Loucy (cell line): ENCODE measurements at regions not wholly inside any gene's neighbourhood (a gene's known extent, or its start where the extent isn't known, plus 50 kb on each side); places are given as distances from the start of the nearest gene placed in this dataset.

Experiments used
- H2AFZ ChIP-seq: fragments of 200-600 bp; sonication (generic); 2 replicates; pipeline ENCODE4 v1.6.0; 2016; ENCODE audit warnings: antibody characterized with exemption, mild to moderate bottlenecking, low read length, moderate library complexity
- H3F3A ChIP-seq: fragments of 200-600 bp; 2 replicates; pipeline ENCODE4 v1.6.0; 2016; ENCODE audit warnings: antibody characterized with exemption, low read depth, mild to moderate bottlenecking
- H3K27me3 ChIP-seq: fragments of 200-600 bp; sonication (generic); 2 replicates; pipeline ENCODE4 v1.6.1; 2014; ENCODE audit warnings: low read length, mild to moderate bottlenecking; ENCODE audit not compliant: insufficient read depth, poor library complexity, severe bottlenecking
- H3K36me3 ChIP-seq: fragments of 200-600 bp; sonication (generic); 2 replicates; pipeline ENCODE4 v1.6.1; 2016; ENCODE audit warnings: low read length; ENCODE audit not compliant: insufficient read depth
- H3K4me1 ChIP-seq: fragments of 200-600 bp; sonication (generic); 2 replicates; pipeline ENCODE4 v1.5.1; 2014; ENCODE audit warnings: low read length, mild to moderate bottlenecking; ENCODE audit not compliant: insufficient read depth, poor library complexity, severe bottlenecking
- H3K4me2 ChIP-seq: fragments of 200-600 bp; sonication (generic); 2 replicates; pipeline ENCODE4 v1.6.0; 2014; ENCODE audit warnings: antibody characterized with exemption, low read length, low read depth, mild to moderate bottlenecking; ENCODE audit not compliant: poor library complexity, severe bottlenecking
- H3K4me3 ChIP-seq: fragments of 200-600 bp; sonication (generic); 2 replicates; pipeline ENCODE4 v1.5.1; 2014; ENCODE audit warnings: low read length, mild to moderate bottlenecking, mixed read lengths; ENCODE audit not compliant: poor library complexity, severe bottlenecking
- H3K79me2 ChIP-seq: fragments of 200-600 bp; sonication (generic); 2 replicates; pipeline ENCODE4 v1.6.1; 2014; ENCODE audit warnings: low read length; ENCODE audit not compliant: insufficient read depth
- H3K9ac ChIP-seq: fragments of 200-600 bp; sonication (generic); 2 replicates; pipeline ENCODE4 v1.6.0; 2014; ENCODE audit warnings: mild to moderate bottlenecking, low read depth, low read length, moderate library complexity; ENCODE audit not compliant: poor library complexity, severe bottlenecking
- H3K9me2 ChIP-seq: fragments of 200-600 bp; sonication (generic); replicated peaks from 2 replicates; pipeline ENCODE4 v1.6.1; 2016; ENCODE audit warnings: low read depth, low read length, mixed read lengths
- H3K9me3 ChIP-seq: fragments of 200-600 bp; sonication (generic); 2 replicates; pipeline ENCODE4 v1.6.1; 2014; ENCODE audit warnings: mild to moderate bottlenecking, antibody characterized with exemption, low read length, low read depth; ENCODE audit not compliant: insufficient read depth
- H4K20me1 ChIP-seq: fragments of 200-600 bp; sonication (generic); 2 replicates; pipeline ENCODE4 v1.6.0; 2014; ENCODE audit warnings: antibody characterized with exemption, low read length, mild to moderate bottlenecking; ENCODE audit not compliant: insufficient read depth, poor library complexity, severe bottlenecking
- EZH2phosphoT487 ChIP-seq: fragments of 200-600 bp; IDR thresholded peaks from 2 replicates; pipeline ENCODE4 v1.6.1; 2018; ENCODE audit warnings: antibody characterized with exemption, mild to moderate bottlenecking, moderate library complexity, borderline replicate concordance
- TF ChIP-seq, protein P1 (sequence below): fragments of 200-600 bp; sonication (generic); conservative IDR thresholded peaks from 2 replicates; pipeline ENCODE4 v1.5.1; 2014; ENCODE audit warnings: mild to moderate bottlenecking, antibody characterized with exemption, low read length

DNA sequence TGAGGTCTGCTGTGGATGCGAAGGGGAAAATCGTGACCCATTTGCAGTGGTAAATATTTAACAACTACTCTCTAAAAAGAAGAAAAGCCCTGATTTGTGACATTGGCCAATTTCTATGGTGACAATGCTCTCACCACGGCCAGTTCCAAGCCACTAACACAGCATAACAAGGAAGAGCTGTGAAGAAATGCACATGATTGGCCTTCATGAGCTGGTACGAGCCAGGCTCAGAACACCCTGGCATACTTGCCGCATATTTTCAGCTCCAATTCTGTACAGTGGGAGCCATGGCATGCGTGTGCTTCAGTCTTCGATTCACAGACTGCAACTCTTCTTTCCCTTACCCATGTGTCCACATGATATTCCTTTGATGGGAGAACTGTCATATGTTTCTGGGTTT is 363.9 kb upstream of the CDH5 start:
- no peaks in the 10 kb centered on the region for H3F3A ChIP-seq
- no peak for TF ChIP-seq EZH2phosphoT487
- TF ChIP-seq, protein P1, sequence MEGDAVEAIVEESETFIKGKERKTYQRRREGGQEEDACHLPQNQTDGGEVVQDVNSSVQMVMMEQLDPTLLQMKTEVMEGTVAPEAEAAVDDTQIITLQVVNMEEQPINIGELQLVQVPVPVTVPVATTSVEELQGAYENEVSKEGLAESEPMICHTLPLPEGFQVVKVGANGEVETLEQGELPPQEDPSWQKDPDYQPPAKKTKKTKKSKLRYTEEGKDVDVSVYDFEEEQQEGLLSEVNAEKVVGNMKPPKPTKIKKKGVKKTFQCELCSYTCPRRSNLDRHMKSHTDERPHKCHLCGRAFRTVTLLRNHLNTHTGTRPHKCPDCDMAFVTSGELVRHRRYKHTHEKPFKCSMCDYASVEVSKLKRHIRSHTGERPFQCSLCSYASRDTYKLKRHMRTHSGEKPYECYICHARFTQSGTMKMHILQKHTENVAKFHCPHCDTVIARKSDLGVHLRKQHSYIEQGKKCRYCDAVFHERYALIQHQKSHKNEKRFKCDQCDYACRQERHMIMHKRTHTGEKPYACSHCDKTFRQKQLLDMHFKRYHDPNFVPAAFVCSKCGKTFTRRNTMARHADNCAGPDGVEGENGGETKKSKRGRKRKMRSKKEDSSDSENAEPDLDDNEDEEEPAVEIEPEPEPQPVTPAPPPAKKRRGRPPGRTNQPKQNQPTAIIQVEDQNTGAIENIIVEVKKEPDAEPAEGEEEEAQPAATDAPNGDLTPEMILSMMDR: no peak
- no peaks in the 10 kb centered on the region for H3K79me2 ChIP-seq
- H3K4me1 ChIP-seq: no peaks in the 10 kb centered on the region
- H3K27me3 ChIP-seq: no peaks in the 10 kb centered on the region
- no peak overlapping the region for H3K4me3 ChIP-seq
- H3K9me2 ChIP-seq: no peaks in the 10 kb centered on the region
- H3K9me3 ChIP-seq: no peaks in the 10 kb centered on the region
- H2AFZ ChIP-seq: no peak overlapping the region
- H3K36me3 ChIP-seq: no peaks in the 10 kb centered on the region
- no peak overlapping the region for H3K4me2 ChIP-seq
- no peak overlapping the region for H3K9ac ChIP-seq
- H4K20me1 ChIP-seq: no peaks in the 10 kb centered on the region

DNA sequence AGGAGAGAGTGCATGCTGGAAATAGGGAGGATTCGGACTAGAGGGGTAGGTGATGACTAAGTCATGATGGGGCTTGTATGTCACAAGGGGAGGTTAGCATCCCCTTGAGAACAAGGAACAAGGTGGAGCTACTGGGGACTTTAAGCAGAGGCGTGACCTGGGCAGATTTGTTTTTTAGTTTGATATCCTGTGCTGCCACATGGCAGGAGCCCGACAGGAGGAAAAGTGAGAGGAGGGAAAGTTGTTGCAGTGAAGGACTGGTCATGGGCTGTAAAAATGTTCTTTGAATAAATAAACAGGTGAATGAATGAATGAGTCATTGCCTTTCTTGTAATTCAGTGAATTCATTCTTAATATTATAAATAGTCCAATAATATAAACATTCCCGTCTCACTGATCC is 365.1 kb upstream of the CDH5 start:
- no peaks in the 10 kb centered on the region for H3K4me1 ChIP-seq
- H4K20me1 ChIP-seq: no peaks in the 10 kb centered on the region
- H3K9me2 ChIP-seq: no peaks in the 10 kb centered on the region
- no peak overlapping the region for H3K9ac ChIP-seq
- no peaks in the 10 kb centered on the region for H3K9me3 ChIP-seq
- no peaks in the 10 kb centered on the region for H3K79me2 ChIP-seq
- TF ChIP-seq, protein P1: no peak
- TF ChIP-seq EZH2phosphoT487: no peak
- H3K36me3 ChIP-seq: no peaks in the 10 kb centered on the region
- H3K4me2 ChIP-seq: no peak overlapping the region
- no peaks in the 10 kb centered on the region for H3K27me3 ChIP-seq
- H3K4me3 ChIP-seq: no peak overlapping the region
- no peaks in the 10 kb centered on the region for H3F3A ChIP-seq
- no peak overlapping the region for H2AFZ ChIP-seq

DNA sequence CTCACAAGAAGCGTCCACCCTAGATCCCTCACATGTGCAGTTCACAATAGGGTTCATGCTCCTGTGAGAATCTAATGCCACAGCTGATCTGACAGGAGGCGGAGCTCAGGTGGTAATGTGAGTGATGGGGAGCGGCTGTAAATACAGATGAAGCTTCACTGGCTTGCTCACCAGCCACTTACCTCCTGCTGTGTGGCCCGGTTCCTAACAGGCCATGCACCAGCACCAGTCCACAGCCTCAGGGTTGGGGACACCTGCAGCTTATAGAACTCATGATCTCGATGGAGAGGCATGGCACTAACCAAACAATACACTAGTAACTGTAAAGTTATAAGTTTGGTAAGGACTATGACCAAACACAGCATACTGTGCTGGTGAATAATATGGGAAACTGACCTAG is 368.0 kb upstream of the CDH5 start:
- TF ChIP-seq, protein P1: no peak
- TF ChIP-seq EZH2phosphoT487: no peak
- Histone ChIP-seq H3K4me2 (no peak overlapping the region), H3K9ac (no peak overlapping the region), H3K36me3 (no peaks in the 10 kb centered on the region), H3K27me3 (no peaks in the 10 kb centered on the region), H4K20me1 (no peaks in the 10 kb centered on the region), H2AFZ (no peak overlapping the region), H3K4me3 (no peak overlapping the region), H3K4me1 (no peaks in the 10 kb centered on the region), H3F3A (no peaks in the 10 kb centered on the region), H3K79me2 (no peaks in the 10 kb centered on the region), H3K9me2 (no peaks in the 10 kb centered on the region), H3K9me3 (no peaks in the 10 kb centered on the region)
